ENCODE measurements at regions not wholly inside any gene's neighbourhood (a gene's known extent, or its start where the extent isn't known, plus 50 kb on each side); places are given as distances from the start of the nearest gene placed in this dataset.
A peak's percentile ranks its signal among the peaks of the same experiment; 100 is the strongest.

- no peak for DNase-seq
Observed at GRCh38 chr13:72097568-72097967, 230.6 kb upstream of the DACH1 start.

DNA sequence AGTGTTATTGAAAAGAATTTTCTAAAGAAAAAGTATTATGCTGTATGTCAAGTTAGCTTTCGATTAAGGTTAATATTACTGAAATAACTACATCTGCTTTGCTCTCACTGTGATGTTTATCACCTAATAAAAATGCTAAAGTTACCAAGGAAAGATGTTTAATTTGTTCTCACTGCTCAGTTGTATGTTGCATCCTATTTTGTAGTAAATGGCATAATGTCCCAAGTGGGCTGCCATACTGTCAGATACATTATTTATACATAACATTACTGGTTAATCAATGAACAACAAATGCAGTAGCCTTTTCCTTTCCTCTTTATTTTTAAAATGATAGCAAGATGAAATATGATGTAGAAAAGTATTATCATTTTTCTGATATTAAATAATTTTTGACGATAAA lies 226.3 kb upstream of the DACH1 start:
- DNase-seq, result no peak

DNA sequence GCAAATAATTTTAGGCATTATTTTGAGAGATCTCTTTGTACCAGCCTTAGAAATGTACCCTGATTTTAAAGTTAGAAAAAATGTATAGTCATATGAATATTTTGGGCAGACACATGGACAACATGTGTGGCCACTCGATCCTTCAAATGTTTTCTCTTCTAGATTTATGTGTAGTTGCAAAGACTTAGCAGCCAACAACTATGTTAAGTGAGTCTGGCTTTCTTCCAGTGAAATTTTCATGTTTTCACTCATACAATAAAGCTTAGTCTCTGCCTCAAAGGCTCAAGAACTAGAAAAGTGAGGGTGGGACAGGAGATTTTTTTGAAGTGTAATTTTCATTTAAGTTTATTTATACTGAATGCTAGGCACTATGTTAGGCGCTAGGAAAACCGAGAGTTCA lies 207.7 kb upstream of the DACH1 start:
- DNase-seq, result no peak

- DNase-seq, result no peak
Observed at GRCh38 chr13:72072261-72072660, 205.3 kb upstream of the DACH1 start.

DNA sequence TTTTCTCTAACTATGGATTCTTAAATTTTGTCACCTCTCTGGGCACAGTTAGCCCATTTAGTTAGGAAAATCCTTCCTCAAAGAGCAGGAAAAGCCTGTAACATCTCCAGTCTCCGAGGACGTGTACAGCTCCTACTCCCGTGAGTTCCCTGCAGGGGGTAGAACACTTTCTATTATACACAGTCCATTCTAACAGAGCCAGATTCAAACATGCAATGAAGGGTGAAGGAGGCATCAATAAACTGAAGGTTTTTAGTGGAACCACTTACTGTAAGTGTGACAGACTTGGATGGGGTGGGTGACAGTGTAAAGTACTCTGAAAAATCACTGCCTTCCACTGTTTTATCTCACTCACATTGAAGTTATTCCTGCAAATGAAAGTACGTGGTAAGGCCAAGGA lies 204.7 kb upstream of the DACH1 start:
- no peak for DNase-seq

GRCh38 chr13:72062566-72062965 lies 195.6 kb upstream of the DACH1 start:
- DNase-seq, result peak; percentile 57

DNA sequence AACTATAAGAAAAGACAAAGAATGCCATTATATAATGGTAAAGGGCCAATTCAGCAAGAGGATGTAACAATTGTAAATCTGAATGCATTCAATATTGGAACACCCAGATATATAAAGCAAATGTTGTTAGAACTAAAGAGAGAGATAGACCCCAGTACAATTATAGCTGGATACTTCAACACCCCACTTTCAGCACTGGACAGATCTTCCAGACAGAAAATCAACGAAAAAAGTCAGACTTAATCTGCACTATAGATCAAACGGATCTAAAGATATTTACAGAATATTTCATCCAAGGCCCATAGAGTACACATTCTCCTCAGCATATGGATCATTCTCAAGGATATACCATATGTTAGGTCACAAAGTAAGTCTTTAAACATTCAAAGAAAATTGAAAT lies 194.6 kb upstream of the DACH1 start:
- DNase-seq, result no peak

DNA sequence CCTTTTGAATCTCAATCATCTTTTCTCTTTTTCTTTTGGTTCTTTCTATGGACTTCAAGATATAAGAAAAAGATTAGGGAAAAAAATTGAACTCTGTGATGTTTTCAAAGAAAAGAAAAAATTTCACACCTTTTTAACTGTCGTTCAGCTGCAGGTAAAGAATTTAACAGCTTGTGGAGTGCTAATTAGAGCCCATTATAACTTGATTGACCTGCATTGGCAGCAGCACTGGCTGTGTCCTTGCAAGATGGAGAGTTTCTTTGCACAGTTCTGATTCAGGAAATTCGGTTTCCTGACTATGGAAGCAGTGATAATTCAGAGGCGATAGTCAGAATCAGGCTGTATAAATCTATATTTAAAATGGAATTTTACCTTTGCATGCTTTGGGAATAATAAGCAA lies 183.2 kb upstream of the DACH1 start:
- DNase-seq, result no peak

DNA sequence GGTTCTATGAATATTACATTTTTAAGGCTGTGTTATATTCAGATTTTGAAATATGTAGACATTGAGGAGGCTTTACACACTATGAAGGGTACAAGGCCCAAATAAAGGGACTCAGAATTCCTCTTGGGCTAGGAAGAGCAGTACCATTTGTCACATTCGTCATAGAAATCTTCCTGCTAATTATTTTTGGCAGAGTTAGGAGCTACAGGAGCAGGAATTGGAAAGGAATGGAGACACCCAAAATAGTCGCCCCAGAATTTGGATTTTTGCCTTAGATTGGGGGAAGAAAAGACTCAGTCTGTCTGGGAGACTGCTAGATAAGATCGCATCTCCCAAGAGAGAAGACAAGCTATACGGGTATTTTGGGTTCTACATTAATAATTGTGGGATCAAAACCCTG lies 176.4 kb upstream of the DACH1 start:
- no peak for DNase-seq

DNA sequence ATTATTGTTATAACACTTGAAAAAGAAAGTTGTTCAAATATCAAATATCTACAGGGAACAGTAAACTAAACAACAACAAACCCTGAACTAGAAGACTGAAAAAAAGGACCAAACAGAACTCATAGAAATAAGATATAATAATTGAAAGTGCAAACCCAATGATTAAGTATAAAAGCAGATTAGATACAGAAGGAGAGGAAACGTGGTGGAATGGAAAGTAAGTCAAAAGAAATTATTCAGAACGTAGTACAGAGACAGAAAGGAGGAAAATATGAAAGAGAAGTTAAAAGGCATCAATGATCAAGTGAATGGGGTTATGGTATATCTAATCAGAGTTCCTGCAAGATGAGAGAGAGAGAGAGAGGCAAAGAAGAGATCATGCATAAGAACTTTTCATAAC lies 174.2 kb upstream of the DACH1 start:
- DNase-seq, result no peak

DNA sequence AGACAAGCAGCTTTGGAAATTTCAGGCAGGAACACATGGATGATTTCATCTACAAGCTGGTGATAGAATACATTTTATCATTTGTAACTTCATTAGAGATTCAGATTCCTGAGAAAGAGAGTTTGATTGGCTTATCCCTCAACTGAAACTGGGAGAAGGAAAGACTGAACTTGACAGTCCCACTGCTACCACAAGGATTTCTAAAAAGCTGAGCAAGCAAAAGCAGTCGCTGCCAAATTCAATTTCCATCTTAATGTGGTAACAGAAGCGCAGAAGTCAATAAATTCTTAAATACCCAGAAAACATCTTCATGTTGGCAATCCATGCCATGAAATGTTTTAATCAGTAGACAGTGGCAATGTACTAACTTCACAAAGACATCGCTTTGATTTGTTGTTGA lies 172.1 kb upstream of the DACH1 start:
- DNase-seq, result no peak

GRCh38 chr13:72029981-72030380 lies 163.0 kb upstream of the DACH1 start:
- no peak for DNase-seq

DNA sequence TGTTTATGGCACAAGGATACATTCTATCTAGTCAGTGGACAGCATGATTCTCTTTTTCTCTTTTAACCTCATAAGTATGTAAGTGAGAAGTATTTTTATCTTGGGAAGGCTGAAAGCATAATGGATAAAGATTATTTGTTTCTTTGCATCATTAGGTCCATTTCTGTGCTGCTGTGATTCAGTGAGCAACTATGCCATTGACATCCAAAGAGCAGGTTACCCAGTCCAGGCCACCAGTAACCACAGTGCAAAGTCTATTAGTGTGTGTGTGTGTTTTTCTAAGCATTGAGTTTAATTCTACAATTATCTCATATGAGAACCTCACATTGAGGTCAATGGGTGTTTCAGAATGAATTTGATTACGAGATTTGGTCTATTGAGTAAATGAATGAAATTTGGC lies 158.8 kb upstream of the DACH1 start:
- no peak for DNase-seq

DNA sequence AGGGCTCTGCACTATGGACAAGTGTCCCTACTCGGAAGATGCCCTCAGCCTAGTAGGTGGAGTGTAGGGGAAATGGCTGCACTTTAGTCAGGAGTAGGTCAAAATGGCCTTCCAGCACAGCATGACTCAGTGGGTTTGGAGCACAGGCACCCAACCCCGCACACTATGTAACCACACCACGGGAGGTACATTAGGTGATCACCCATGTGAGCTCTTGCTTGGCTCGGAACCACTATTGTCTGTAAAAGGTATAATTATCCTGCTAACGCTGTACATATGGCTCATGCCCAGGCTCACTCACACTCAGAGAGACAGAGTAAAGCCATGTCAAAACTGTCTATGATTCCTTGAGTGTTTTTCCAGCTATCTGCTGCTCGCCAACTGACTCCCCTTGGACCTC lies 156.9 kb upstream of the DACH1 start:
- no peak for DNase-seq

- DNase-seq, result no peak
Observed at GRCh38 chr13:72005455-72005854, 138.5 kb upstream of the DACH1 start.

- no peak for DNase-seq
Observed at GRCh38 chr13:72004784-72005374, 137.9 kb upstream of the DACH1 start.

- DNase-seq, result no peak
Observed at GRCh38 chr13:72004246-72004645, 137.2 kb upstream of the DACH1 start.

DNA sequence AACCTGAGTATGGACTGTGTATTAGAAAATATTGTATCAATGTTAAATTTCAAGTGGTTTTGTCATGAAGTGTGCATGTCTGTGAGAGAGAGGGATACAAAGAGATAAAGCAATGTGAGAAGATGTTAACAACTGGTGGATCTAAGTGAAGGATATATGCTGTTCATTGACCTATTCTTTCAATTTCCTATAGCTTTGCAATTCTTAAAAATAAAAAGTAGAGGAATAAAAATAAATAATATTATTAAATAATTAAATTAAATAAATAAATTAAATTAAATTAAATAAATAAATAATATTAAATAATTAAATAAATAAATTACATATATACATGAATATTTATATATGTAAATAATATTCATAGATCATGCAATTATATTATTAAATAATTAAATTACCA lies 131.2 kb upstream of the DACH1 start:
- no peak for DNase-seq

DNA sequence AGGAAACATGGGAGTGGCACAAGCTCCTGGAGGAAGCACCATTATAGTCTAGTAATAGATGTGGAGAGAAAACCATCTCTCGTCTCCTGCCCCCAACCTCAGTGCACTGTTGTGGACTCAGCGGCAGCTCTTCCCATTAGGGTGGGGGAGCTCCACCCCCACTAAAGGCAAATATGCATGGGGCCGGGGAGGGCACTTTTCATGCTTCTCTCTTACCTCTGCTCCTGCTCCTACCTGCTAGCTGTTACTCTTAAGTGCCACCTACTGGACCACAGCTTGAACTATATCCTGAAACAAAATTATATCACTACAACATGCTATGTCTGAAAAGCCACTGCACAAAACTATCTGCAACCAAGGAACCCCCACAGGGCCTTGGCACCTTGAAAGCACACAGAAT lies 112.6 kb upstream of the DACH1 start:
- DNase-seq, result peak; percentile 18

DNA sequence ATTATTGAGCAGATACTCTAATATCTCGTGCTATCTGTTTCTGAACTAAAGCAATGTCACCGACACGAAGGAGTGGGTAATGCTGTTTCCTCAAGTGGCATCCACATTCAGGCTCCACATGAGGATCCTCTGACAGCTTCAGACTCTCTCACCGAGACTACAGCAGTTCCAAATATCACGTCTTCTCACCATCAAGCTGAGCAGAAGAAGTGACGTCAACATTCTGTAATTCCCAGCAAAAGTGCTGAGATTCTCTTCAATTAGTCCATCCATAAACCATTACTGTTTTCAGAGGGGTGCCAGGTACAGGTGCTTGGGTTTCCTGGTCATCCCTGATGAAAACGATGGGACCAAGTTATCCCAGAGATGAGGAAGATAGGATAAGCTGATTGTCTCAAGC lies 110.0 kb upstream of the DACH1 start:
- DNase-seq, result no peak

DNA sequence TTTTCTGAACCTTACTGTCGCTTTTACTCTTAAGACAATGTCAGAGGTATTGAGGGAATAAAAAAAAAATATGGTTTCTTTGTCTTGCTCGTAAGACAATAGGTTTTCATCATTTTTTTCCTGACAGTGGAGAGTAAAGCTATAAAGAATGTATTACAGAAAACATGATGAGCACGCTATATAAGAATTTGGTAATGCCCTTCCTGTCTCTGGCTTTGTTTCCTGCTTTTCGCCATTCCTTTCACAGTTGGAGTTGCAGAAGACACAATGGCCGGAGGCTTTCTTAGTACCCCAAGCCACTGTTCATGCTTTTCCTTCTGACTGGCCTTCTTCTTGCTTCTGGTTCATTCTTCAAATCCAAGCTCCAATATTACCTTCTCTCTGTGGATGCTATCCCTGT lies 101.0 kb upstream of the DACH1 start:
- no peak for DNase-seq

DNA sequence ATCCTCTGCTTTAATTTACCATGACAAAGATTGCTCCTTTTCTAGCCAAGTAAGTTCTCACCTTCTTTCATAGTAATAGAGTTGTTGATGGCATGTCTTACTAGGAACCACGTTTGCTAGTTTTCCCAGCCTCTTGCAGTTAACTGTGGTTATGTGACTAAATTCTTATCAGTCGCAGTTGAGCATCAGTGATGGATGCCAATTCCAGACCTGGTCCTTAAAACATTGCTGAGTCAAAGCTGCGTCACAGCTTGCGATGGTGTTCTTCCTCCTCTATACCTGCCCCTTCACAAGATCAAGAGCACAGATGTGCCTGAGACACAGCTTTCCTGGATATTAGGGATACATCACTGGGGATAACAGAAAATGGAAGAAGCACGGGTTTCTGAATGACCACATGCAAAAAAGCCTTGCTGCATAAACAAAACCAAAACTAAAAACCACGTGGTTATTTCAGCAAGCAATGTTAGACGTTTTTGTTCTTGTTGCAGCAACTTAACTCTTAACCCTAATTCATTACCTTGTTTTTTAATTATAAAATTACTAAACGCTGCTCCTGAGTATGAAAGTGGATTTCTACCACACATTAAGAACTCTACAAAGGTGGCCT lies 97.6 kb upstream of the DACH1 start:
- no peak for DNase-seq

- DNase-seq, result no peak
Observed at GRCh38 chr13:71962735-71963134, 95.7 kb upstream of the DACH1 start.

DNA sequence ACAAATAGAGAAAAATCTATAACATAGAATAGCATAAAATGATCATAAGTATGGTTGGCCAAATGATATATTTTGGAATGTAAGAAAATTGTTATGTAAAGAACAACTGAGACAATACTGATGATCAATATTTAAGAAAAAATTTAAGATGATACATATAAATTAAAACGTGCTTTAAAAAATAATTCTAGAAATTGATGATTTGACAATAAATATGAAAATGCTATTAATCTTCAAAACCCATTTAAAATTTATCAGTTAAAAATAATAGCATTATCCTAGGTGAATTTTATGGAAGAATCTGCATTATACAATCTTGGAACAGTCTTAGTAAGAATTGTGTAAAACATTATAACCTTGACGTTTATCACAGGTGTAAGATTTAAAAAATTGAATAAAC lies 95.1 kb upstream of the DACH1 start:
- no peak for DNase-seq

DNA sequence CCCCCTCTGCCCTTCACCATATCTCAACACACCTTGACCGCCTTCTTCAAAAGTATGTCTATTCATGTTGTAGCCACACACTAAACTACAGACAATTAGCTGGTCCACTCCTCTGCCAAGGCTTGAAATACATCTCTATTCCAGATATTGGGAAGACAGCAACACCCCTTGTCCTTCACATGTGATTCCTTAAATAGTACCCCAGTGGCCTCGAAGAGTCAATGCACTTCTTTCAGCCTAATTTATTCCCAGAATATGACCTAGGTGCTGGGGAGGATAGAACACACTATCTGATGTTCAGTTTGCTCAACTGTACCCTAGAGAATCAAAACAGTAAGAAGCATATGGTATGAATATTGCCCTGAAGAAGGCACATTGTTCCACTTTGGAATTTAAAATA lies 82.4 kb upstream of the DACH1 start:
- DNase-seq, result no peak

GRCh38 chr13:71939186-71939585 lies 72.2 kb upstream of the DACH1 start:
- no peak for DNase-seq

Data from DMS53 (cell line).